ENCODE measurements at regions not wholly inside any gene's neighbourhood (a gene's known extent, or its start where the extent isn't known, plus 50 kb on each side); places are given as distances from the start of the nearest gene placed in this dataset.

GRCh38 chr2:238598802-238599530 is 172.2 kb downstream of the ASB1 start:
- Histone ChIP-seq H3K27me3 (ENCODE audit: control insufficient read depth in 4 of 4, insufficient read depth in 4 of 4, low read length in 3 of 4) (no peaks in the 10 kb centered on the region), H3K27ac (ENCODE audit: low read depth in 1 of 2, low read length in 2 of 2) (no peak overlapping the region), H3K9ac (ENCODE audit: low read depth in 1 of 2, low read length in 2 of 2) (no peak overlapping the region), H3K4me1 (ENCODE audit: control insufficient read depth in 4 of 4, insufficient read depth in 4 of 4, low read length in 3 of 4) (no peaks in the 10 kb centered on the region), H3K9me3 (ENCODE audit: control insufficient read depth in 4 of 4, low read length in 3 of 4) (peaks cover 0 to 6% (median 2%) of the 10 kb centered on the region in 4 donors), H3K36me3 (ENCODE audit: control insufficient read depth in 4 of 4, insufficient read depth in 3 of 4, low read depth in 1 of 4, low read length in 3 of 4) (no peaks in the 10 kb centered on the region), H3K4me3 (ENCODE audit: low read depth in 1 of 3, low read length in 3 of 3) (no peak overlapping the region)
- TF ChIP-seq CTCF (IDR thresholded peaks at IDR 0.05; ENCODE audit: low read depth, low read length, missing input control) (no peak), RXRA (IDR thresholded peaks at IDR 0.05) (no peak), YY1 (IDR thresholded peaks at IDR 0.05) (no peak), REST (IDR thresholded peaks at IDR 0.05) (no peak), NR2F2 (IDR thresholded peaks at IDR 0.05) (no peak), EGR1 (IDR thresholded peaks at IDR 0.05; ENCODE audit: low read depth in 2 of 2) (no peak), JUND (IDR thresholded peaks at IDR 0.05) (no peak)
- WGBS: 73% methylated on average over 14 of the region's 14 CpGs
- no peak for DNase-seq (ENCODE audit: low spot score)

GRCh38 chr2:238599549-238600505 is 173.1 kb downstream of the ASB1 start:
- Histone ChIP-seq H3K4me1 (ENCODE audit: control insufficient read depth in 4 of 4, insufficient read depth in 4 of 4, low read length in 3 of 4) (no peaks in the 10 kb centered on the region), H3K9me3 (ENCODE audit: control insufficient read depth in 4 of 4, low read length in 3 of 4) (peaks cover 0 to 11% (median 3%) of the 10 kb centered on the region in 4 donors), H3K4me3 (ENCODE audit: low read depth in 1 of 3, low read length in 3 of 3) (no peak overlapping the region), H3K9ac (ENCODE audit: low read depth in 1 of 2, low read length in 2 of 2) (no peak overlapping the region), H3K27me3 (ENCODE audit: control insufficient read depth in 4 of 4, insufficient read depth in 4 of 4, low read length in 3 of 4) (no peaks in the 10 kb centered on the region), H3K27ac (ENCODE audit: low read depth in 1 of 2, low read length in 2 of 2) (no peak overlapping the region), H3K36me3 (ENCODE audit: control insufficient read depth in 4 of 4, insufficient read depth in 3 of 4, low read depth in 1 of 4, low read length in 3 of 4) (no peaks in the 10 kb centered on the region)
- 89% methylated on average over 29 of the region's 29 CpGs for WGBS
- TF ChIP-seq FOXA2 (IDR thresholded peaks at IDR 0.05) (no peak), YY1 (IDR thresholded peaks at IDR 0.05) (no peak), MAX (IDR thresholded peaks at IDR 0.05) (no peak)
- no peak for DNase-seq (ENCODE audit: low spot score)
